HG02884 (cell line): ENCODE measurements at regions not wholly inside any gene's neighbourhood (a gene's known extent, or its start where the extent isn't known, plus 50 kb on each side); places are given as distances from the start of the nearest gene placed in this dataset.
"Not testable (repeated sequence)": the region's sequence is repeated elsewhere in the genome, so short reads cannot be mapped to it uniquely, and the experiment has no call there.

Source experiments
- ATAC-seq: cut with Tn5 transposase; IDR thresholded peaks from one replicate; pipeline ENCODE4 v1.9.1; 2021; ENCODE audit warnings: mild to moderate bottlenecking, moderate library complexity; ENCODE audit not compliant: unreplicated experiment

DNA sequence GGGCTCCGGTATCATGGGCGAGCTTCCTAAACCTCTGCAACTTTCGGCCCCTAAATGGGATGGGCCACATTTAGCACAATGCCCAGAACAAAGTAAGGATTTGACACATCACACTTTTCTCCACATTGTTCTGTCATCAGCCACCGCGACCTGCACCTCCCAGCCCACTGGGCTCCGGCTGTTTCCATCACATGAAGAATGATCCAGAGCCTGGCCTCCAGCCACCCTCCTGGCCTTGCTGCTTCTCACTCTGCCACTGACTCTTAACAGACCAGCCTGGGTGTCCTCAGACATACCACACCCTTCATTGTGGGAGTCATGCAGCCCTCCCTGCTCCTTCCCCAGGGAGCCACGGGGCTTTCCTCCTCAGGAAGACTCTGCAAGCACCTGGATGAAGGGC, 113.7 kb downstream of the IGLL1 start:
- no peak for ATAC-seq

DNA sequence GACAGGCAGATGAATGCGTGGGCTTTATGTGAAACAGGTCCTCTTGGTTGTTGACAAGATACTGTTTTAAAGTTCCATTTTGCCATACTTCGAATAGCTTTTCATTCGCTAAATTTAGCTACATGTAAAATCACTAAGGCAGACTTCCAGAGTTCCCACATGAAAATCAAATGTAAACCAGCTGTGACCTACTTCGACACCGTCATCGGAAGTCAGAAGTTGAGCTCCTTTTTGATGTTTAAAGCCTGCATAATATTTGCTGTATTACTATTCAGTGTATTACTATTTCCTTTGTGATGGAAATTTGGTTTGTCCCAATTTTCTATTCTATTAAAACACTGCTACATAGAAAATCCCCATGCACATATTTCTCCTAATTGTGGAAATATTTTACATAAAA, 115.3 kb downstream of the IGLL1 start:
- not testable (repeated sequence) for ATAC-seq

DNA sequence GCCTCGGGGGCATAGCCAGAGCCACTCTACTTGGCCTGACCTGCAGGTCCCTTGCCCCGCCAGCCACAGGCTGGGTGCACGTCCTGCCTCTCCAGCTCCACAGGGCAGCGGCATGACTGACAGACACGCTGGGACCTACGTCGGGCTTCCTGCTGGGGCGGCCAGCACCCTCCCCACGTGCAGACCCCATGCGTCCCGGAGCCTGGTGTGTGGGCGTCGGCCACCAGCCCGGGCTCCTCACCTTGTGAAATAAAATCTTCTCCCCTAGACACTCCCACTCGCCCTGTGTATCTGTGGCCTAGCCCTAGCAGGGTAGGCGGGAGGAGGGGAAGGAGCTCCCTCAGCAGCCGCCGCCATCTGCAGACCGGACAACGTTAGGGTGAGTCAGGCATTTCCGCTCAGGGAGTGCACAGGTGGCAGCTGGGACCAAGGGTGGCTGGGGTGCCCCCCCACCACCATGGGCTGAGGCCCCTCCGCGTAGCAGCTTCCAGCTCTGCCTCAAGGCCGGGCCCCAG, 119.5 kb downstream of the IGLL1 start:
- not testable (repeated sequence) for ATAC-seq

DNA sequence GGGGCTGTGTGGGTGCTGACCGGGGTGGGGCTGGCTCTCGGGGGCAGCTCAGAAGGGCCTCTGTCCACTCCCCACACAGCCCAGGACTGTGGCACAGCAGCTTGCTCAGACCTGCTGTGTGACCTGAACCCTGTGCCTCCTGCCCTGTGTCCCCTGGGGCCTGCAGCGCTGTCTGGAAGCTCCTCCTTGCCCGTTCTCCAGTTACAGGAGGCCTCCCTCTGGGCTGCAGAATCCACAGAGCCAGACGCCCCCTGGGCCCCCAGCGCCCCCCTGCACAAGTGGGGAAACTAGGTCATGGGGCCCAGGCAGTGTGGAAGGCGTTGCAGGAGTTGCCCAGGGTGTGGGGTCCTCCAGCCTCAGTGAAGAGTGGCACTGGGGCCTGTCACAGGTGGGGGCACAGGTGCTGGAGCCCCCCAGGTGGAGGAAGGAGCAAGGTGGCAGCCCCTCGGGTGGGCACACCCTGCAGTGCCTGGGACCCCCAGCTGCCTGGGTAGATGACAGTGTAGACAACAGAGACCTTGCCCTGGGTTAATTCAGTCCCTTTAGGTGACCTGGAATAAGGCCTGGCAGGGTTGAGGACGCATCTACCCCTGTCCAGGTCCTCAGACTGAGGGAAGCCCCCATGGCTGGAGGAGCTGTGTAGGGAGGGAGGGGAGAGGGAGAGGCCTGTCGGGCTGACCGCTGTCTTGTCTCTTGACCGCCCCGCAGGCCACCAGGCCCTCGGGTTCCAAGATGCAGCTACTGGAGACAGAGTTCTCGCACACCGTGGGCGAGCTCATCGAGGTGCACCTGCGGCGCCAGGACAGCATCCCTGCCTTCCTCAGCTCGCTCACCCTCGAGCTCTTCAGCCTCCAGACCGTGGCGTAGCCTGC, 120.2 kb downstream of the IGLL1 start:
- not testable (repeated sequence) for ATAC-seq

DNA sequence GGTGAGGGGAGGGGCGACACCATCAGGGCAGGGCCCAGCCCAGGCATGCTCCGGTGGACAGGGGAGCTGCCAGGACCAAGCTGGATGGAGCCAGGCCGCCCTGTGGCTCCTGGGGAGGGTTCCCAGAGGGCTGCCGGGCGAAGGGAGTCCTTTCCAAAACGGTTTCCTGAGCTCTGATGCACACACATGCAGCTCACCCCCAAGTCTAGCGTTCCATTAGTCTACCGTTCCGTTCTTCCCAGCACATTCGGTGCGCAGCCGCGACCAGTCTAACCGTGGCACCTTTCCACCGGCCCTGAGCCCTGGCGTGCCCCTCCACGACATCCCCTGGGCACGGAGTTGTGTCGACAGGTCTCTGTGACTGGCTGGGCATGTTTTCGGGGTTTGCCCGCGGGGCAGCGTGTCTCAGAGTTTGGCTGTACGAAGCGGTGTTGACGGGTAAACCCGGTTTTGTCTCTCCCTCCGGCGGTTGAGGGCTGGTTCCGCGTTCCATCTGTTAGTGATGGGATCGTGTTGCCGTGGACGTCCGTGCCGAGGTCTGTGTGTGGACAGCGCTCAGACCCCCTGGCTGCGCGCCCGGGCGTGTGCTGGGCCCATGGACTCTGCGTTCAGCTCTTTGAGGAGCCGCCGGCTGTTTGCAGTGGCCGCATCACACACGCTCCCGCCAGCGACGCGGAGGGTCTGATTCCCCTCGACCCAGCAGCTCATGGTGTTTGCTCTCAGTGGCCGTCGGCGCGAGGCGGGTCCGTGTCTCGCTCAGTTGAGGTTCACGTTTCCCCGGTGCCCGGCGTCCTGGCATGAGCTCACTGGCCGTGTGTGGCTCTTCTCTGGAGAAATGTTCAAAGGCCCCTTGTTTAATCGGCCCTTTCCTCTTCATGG, 121.2 kb downstream of the IGLL1 start:
- no peak for ATAC-seq

DNA sequence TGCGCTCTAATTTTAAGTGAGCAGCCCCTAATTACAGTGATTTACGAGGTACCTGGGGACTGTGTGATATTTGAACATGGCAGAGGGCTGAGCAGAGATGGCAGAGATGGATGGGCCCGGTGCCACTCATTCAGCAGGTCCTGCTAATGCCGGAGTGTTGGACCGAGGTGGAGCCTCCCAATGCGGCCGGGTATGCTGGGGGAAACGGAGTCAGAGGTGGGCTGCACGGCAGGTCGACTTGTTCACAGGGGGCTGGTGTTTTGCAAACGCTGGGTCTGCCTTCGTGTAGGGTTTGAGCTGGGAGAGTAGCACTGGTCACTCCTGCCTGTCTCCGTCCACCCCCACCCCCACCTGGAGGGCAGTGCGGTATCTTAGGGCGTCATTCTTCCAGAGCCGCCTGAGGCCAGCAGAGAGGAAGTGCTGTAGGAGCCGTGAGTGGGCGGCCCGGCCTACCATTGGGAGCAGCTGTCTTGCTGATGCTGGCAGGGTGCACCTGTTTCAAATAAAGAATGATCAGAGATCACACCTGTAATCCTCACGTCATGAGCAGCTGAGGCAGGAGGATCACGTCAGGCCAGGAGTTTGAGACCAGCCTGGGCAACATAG, 122.6 kb downstream of the IGLL1 start:
- no peak for ATAC-seq

DNA sequence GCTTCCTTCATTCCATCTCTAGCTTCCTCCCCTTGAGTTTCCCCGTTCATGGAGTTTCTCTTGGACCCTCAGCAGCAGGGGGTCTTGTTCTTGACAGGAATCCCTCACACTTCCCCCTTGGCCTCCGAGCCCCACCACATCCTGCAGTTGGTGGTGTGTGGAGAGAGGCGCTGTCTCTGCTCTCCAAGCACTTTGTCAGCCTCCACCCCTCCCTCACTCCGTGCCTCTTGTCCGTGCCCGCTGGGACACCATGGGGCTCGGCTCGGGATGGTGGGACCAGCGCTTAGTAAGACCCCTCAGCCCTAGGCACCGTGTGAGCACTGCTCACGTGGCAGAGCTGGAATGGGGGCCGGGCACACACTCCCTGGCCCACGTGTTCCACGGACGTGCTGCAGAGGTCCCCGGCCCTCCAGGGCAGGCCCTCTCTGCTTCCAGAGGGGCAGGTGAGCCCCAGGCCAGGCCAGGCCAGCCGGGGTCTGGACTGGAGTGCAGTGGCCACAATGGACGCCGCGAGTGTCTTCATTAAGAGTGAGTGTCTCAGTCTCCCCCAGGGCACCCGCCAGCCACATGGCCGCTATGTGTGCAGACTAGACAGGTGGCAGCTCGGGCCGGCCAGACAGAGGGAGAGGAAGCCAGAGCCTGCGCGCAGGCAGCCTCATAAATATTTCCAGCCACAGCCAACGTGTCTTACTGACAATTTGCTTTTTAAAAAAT, 123.3 kb downstream of the IGLL1 start:
- not testable (repeated sequence) for ATAC-seq

DNA sequence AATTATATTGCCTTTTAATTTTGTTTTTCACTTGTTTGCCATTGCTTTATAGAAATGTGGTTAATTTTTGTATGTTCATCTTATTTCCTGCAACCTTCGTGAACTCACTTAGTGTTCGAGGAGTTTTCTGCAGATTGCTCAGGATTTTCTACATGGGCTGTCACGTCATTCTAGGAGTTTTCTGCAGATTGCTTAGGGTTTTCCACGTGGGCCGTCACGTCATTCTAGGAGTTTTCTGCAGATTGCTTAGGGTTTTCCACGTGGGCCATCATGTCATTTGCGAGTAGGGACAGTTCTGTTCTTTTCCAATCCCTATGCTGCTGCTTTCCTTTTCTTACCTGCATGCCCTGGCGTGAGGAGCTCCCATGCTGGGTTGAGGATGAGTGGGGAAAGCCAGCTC, 125.7 kb downstream of the IGLL1 start:
- not testable (repeated sequence) for ATAC-seq

DNA sequence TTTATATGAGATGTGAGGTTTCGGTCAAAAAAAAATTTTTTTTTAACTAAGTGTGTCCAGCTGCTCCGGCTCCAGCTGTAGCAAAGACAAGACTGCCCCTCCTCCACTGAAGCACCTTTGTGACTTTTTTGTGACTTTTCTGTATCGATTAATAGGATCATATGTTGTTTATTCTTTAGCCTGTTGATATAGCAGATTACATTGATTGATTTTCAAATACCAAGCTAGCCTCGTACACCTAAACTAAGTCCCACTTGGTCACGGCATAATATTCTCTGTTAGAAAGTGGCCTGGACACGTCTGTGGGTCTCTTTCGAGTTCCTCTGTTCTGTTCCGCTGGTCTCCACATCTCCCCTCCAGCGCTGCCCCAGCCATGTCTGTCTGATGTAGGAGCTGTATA, 126.8 kb downstream of the IGLL1 start:
- ATAC-seq, result no peak

DNA sequence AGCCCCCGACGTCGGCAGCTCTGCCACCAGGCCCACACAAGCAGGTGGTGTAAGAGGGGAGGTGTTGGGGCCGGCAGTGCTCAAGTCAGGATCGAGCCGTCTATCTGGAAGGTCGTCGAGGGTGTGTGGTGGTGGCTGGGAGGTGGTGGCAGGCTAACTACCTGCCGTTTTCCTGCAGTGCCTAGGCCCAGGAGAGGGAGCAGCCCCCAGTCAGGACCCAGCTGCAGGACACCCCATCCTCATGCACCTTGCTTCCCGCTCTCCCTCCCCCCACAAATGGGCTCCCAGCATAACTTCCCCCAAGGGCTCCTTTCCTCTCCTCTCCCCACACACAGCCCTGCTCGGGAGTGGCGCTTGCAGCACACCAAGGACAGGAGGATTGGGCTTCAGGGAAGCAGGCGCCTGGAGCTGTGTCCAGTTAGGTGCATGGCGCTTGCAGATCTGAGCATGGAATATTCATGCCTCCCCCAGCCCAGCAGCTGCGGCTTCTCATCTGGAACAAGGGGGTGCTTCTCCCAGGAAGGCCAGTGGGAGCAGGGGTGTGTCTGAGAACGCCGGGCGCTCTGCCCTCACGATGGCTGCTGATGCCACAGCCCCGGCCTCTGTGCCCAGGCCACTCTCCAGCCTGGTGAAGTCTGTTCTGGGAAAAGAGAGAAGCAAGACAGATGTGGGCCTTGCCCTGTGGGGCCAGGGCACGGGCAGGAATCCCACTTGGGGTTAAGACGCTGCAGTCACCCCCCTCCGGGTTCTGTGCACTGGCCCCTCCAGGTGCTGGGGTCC, 127.7 kb downstream of the IGLL1 start:
- ATAC-seq, result no peak

DNA sequence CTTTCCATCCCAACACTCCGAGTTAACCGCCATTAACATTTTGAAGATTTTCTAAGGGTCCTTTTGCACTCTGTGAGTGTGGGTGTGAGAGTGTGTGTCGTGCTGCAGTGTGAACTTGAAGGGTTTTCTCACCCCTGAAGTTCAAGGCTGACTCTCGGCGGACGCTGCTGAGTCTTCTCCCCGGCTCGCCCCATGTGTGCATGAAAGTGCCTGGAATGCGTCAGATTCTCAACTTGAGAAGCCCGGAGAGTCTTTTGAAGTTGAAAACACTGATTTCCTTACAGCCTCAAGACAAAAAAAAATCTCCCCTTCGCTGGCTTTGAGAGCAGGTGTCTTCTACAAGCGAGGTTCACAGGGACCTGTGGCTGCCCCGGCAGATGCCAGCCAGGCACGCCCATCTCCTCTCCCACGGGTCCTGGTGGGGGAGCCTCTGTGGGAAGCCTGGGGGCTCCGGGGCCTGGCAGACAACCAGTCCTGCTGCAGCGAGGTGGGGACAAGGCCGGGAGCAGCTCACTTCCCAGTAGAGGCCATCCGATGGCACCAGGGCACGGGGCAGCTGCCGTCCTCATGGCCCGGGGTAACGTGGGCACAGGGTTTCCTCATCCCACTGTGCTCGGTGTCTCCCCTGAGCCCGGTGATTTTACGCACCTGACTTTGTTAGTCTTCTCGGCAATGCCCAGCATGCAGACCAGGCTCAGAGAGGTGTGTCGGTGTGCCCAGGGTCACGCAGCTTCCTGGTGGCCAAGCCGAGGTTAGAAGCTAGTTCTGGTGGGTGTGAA, 128.4 kb downstream of the IGLL1 start:
- ATAC-seq, result not testable (repeated sequence)

DNA sequence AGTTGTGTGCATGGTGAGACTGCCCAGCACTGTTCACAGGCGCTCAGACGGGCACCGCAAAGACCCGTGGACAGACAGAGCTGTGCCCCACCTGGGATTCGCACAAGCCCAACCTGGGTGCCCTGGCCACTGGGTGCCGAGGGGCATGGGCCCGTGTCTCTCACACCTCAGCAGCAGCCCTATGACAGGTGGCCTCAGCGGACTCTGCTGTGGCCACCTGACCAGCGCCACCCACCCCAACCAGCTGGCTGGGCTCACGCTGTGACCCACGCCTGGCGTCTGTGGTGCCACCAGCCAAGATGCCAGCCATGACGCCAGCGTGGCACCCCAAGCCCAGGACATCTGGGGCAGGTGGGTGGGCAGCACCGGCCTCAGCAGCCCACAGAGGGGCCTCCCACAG, 129.3 kb downstream of the IGLL1 start:
- ATAC-seq, result not testable (repeated sequence)

DNA sequence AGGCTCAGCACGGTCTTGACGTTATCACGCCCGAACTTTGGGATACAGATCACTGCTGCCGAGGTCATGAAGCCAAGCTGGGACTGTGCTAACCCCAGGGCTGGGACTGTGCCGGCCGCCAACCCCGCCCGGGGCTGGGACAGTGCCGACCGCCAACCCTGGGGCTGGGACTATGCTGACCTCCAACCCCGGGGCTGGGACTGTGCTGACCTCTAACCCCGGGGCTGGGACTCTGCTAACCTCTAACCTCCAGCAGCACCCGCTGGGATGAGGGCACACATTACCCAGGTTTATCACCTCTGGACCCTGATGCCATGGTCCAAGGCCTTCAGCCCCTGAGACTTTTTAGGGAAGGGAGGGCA, 129.7 kb downstream of the IGLL1 start:
- ATAC-seq, result no peak

DNA sequence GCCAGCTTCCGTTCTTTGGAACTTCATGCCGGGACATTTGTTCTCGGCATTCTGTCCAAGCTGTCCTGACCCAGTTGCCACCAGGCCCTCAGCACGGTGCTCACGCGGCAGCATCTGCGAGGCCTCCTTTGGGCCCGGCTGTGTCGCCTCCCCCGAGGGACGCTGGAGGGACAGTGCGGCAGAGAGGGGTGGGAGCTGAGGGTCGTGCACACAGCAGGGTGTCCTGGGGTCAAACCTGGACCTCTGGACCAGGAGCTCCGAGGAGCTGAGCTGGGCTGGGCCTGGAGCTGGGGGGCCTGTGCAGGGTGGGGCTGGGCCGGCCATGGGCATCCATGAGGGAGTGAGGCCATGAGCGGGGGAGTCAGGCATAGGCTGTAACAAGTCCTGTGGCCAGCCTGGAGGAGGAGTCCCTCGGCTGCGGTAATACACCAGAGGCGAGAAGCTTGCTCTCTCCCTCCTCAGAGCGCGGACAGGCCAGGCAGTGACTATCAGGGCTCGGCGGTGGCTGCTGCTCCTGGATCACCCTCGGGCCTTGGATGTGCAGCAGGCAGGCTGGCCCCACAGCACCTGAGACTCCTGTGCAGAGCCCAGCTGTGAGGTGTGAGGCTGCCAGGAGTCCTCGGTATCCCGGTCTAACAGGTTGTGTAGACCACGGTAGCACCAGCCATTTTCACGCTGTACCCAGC, 130.2 kb downstream of the IGLL1 start:
- ATAC-seq, result not testable (repeated sequence)

DNA sequence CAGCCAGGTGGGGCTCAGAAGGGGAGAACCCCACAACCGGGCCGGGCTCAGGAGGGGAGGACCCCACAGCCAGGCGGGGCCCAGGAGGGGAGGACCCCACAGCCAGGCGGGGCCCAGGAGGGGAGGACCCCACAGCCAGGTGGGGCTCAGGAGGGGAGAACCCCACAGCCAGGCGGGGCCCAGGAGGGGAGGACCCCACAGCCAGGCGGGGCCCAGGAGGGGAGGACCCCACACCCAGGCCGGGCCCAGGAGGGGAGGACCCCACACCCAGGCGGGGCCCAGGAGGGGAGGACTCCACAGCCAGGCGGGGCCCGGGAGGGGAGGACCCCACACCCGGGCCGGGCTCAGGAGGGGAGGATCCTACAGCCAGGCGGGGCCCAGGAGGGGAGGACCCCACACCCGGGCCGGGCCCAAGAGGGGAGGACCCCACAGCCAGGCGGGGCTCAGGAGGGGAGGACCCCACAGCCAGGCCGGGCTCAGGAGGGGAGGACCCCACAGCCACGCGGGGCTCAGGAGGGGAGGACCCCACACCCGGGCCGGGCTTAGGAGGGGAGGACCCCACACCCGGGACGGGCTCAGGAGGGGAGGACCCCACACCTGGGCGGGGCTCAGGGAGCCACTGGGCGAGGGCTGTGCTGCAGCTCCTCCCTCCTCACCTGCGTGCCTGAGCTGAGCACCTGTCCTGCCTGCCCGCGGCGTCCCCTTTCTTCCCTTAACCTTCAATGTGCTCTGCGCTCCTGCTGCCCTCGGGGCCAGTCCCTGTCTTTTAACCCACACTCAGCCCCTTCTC, 131.4 kb downstream of the IGLL1 start:
- ATAC-seq, result not testable (repeated sequence)

DNA sequence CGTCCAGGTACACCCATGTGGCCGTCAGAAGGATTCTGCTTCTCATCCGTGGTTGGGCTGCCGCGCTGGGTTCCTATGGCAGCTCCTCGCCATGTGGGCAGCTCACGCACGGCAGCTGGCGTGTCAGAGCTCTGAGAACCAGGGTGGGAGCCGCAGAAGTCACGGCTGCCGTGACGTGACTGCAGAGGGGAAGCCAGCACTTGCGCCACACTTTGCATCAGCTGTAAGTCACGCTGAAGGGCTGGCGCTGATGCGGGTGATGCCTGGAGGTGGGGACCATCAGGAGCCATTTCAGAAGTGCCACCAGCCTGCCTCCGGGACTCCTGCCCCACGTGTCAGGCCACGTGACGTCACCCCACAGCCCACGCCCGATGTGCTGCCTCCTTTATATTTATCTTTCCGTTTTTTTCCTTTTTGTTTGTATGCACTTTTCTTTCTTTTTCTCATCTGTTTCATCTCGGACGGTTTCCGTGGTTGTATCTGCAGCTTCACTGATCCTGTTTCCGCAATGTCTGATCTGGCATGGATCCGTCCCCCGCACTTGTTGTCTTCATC, 133.2 kb downstream of the IGLL1 start:
- ATAC-seq, result no peak

DNA sequence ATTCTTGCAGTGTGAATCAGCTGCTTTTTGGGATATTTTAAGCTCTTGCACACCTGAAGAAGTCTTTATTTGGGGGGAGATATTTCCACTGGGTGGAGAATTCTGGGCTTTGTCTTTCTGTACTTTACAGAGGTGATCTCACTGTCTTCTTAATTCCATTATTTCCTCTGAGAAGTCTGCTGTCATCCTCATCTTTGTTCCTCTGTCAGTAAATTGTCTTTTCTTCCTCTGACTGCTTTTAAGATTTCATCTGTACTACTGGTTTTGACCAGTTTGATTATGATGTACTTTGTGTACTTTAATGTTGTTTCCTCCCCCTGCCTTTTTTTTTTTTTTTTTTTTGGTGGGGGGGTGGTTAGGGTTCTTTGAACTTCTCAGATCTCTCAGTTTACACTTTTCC, 133.9 kb downstream of the IGLL1 start:
- not testable (repeated sequence) for ATAC-seq
